Stimulated activated CD4-positive, alpha-beta T cell treated with anti-CD3 and anti-CD28 coated beads, Interleukin-12 subunit alpha, Interleukin-12 subunit beta, amount 100 ng/mL, for 4 hours (primary cell): ENCODE measurements at regions not wholly inside any gene's neighbourhood (a gene's known extent, or its start where the extent isn't known, plus 50 kb on each side); places are given as distances from the start of the nearest gene placed in this dataset.
"Not testable (repeated sequence)": the region's sequence is repeated elsewhere in the genome, so short reads cannot be mapped to it uniquely, and the experiment has no call there.

Experiments used
- DNase-seq: peaks from one replicate; pipeline ENCODE4 v3.0.0-alpha.2; 2020

- DNase-seq, result no peak
Observed at GRCh38 chr13:87986639-87987250, 315.6 kb downstream of the SLITRK5 start.

DNA sequence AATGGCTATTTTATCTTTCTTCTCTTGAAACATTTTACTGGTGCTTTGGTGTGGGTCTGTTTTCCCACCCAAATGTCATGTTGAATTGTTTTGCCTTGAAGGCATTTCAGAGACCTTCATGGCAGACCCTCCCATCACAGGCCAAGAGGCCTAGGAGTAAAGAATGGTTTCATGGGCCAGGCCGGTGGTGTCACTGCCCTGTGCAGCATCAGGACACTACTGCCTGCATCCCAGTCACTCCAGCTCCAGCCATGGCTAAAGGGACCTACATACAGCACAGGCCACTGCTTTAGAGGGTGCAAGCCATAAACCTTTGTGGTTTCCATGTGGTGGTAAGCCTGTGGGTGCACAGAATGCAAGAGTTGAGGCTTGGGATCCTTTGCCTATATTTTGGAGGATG lies 326.9 kb downstream of the SLITRK5 start:
- no peak for DNase-seq

- no peak for DNase-seq
Observed at GRCh38 chr13:87999240-87999700, 328.1 kb downstream of the SLITRK5 start.

GRCh38 chr13:87999788-88000187 lies 328.6 kb downstream of the SLITRK5 start:
- DNase-seq, result no peak

- no peak for DNase-seq
Observed at GRCh38 chr13:88000239-88000638, 329.1 kb downstream of the SLITRK5 start.

DNA sequence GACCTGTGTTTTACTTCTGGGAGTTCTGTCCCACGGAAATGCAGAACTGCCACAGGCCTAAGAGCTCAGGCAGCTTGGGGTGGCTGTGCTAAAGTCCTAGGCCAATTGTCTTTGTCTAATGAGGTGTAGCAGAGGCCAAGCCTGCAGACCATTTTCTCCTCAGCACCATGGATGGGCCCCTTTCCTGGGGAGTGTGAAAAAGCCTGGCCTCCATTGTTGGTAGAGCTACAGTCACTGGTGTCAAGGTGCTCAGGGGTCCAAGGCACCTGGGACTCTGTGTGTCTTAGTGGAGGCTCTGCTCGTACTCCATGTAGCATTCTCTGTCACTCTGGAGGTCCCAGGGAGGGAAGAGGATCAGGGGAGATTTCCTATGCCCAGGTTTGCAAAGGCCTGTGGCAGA lies 329.6 kb downstream of the SLITRK5 start:
- DNase-seq, result no peak

DNA sequence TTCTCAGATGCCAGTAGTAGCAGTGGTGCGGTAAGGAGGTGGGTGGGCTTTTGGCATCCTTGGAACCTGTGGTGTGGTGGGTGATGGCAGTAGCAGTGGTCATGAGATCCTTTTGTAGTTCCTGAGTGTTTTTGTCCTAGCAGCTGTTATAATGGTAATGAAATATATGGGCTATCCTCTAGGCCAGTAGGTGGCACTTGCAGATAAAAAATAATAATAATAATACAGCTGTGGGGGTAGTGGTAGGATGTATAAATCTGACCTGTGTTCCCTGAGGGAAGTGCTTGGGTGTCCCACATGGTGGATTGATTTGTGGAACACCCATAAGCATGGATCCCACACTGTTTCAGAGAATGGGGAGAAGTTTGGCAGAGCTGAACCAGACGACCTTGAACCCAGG lies 334.0 kb downstream of the SLITRK5 start:
- DNase-seq, result no peak

DNA sequence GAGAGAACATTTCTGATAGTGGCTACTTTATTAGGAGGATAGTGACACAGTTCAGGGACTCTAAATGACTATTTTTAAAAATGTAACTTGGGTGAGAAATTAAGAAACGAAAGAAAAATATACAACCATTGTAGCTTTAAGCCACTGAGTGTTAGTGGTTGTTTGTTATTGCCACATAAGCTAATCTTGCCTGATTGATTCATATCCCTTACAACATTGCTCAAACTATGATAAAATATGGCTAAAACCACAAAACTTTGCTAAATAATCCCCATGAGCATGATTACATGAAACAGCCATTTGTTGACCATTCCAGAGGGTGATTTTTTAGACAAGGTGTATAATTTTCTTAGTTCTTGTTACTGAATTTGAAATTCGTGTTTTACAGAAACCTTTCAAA lies 343.4 kb downstream of the SLITRK5 start:
- DNase-seq, result no peak

DNA sequence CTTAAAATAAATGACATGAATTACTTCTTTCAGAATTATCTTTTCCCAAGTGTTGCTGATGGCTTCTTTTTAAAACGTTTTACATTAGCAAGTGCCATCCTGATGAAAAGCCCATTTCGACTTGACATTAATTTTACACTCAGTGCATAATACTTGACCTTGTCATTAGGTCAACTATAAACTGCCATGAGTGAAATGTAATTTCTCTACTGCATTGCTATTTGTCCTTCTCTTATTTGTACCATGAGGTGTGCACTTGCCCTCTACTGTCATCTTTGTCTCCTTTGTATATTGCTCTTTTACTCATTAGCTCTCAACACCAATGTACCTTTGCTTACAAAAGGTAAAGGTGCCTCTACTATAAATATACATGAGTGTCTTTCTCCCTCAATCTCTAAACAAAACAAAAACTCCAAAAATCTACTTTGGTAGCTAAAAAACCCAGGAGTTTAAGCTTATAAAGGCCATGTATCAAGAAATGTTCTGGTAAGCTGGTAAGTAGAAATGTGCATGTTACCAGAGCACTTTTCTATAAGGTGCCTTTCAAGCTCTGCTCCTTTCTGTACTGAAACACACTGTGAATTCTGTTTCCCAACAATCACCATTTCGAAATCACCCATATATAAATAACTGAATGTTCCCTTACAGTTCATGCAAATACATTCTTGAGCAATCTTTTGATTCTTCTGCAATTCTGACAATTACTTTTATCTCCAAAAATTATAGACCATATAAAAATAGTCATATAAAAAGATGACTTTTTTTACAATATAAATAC lies 351.4 kb downstream of the SLITRK5 start:
- no peak for DNase-seq

GRCh38 chr13:88026241-88026640 lies 355.1 kb downstream of the SLITRK5 start:
- DNase-seq, result no peak

- DNase-seq, result no peak
Observed at GRCh38 chr13:88031980-88032559, 360.9 kb downstream of the SLITRK5 start.

DNA sequence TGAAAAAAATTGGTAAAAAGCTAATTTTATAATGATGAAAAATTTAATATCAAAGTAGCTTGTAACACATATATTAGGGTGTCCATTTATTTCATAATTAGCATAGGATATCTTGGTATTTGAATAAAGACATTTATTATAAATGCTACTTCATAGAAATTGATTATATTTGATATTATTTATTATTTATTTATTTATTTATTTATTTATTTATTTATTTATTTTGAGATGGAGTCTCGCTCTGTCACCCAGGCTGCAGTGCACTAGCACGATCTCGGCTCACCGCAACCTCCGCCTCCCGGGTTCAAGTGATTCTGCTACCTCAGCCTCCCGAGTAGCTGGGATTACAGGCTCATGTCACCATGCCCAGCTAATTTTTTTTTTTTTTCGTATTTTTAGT lies 365.0 kb downstream of the SLITRK5 start:
- DNase-seq, result not testable (repeated sequence)

DNA sequence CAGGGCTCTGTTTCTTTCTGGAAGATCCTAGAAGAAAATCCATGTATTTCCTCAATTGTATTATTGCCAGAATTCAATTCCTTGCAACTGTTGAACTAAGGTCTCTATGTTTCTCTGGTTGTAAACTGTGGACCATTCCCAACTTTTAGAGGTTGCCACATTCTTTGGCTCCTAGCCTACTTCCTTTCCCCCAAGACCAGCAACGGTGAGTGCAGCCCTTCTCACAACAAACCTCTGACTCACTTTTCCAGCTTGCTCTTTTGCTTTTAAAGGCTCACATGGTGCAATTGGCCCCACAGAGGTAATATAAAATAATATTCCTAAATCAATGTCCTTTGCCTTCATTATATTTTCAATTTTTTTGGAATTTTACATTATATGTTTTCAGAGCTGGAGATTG lies 371.3 kb downstream of the SLITRK5 start:
- DNase-seq, result no peak

DNA sequence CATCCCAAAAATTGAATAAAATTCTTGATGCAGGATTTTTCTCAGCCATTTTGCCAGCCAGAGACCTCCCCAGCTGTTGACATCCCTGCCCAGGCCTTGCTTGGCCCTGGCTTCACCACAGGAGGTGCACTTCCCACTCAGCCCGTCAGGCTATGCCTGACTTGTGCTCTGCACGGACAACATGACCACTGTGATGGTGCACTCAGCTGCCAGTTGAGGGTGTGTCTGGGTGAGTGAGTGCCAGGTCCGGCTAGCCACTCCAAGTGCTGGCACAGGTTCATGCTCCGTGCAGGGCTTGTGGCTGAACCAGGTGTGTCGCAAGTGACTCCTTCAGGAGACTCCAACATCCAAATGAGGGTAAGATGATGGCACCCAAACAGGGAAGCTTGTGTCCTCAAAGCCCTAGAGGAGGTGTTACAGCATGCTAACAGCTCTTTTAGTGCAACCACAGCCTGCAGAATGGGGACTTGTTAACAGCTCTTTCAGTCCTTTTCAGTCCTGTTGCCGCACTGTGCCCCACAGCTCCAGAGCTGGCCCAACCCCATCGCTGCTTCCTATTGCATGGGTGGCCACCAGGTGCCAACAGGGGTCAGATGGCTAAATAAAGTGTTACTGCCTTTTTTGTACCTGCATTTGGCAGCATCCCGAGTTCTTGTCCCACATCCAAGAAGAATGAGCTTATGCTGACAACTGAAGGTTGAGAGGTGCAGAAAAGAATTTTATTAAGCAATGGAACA lies 380.7 kb downstream of the SLITRK5 start:
- DNase-seq, result no peak

GRCh38 chr13:88063741-88064140 lies 392.6 kb downstream of the SLITRK5 start:
- DNase-seq, result no peak

GRCh38 chr13:88066847-88067246 lies 395.7 kb downstream of the SLITRK5 start:
- no peak for DNase-seq

DNA sequence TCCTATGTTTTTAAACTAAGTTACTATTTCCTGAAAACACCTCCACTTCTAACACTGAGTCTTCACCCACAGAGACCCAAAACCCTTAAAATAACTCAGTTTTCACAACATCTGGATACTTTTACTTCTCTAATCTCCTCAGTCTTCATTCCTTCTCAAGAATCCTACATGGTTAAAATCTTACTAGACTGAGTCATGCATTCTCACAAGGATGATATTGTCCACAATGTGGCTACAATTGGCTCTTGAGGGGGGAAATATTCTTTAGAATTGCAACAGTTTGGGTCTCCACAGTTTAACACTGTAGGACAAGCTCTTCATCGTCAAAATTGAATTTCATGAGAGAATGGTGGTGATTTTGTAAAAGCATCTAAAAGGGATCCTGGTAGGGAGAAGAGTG lies 397.1 kb downstream of the SLITRK5 start:
- no peak for DNase-seq

DNA sequence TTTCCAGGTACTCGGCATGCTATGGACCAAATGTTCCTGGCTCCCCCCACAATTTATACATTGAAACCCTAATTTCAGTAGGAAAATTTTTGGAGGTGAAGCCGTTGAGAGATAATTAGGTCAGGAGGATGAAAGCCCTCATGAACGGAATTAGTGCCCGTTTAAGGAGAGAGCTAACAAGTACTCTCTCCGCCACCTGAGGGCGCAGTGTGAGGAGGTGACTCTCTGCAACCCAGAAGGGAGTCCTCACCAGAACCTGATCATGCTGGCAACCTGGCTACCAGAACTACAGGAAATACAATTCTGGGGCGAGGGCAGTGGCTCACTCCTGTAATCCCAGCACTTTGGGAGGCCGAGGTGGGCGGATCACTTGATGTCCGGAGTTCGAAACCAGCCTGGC lies 397.8 kb downstream of the SLITRK5 start:
- DNase-seq, result no peak

GRCh38 chr13:88071371-88071770 lies 400.2 kb downstream of the SLITRK5 start:
- DNase-seq, result no peak

GRCh38 chr13:88074794-88075510 lies 403.8 kb downstream of the SLITRK5 start:
- no peak for DNase-seq

- DNase-seq, result no peak
Observed at GRCh38 chr13:88085036-88085435, 413.9 kb downstream of the SLITRK5 start.

DNA sequence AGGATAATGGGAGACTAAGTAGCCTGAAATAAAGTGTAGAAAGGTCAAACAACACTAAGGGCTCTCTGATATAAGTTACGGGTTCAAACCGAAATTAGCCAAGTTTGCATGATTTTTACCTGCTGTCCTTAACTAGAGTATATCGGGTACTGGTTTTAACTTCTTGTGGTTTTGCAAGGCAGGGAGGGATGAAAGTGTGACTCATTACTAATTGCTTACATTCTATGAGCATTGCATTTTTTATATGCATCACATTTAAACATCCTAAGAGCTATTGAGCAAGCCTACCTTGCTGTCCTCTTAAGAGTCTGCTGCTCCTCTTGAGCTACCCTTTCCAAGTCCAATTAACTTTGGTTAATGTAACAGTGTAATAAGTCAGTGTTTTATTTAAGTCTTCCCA lies 415.4 kb downstream of the SLITRK5 start:
- no peak for DNase-seq

GRCh38 chr13:88097541-88097940 lies 426.4 kb downstream of the SLITRK5 start:
- DNase-seq, result no peak
